DOHH2 (cell line): ENCODE measurements at regions not wholly inside any gene's neighbourhood (a gene's known extent, or its start where the extent isn't known, plus 50 kb on each side); places are given as distances from the start of the nearest gene placed in this dataset.

Experiments used
- H3F3A ChIP-seq: fragments of 200-600 bp; sonication (generic), shearing (Covaris generic); 2 replicates; pipeline ENCODE4 v1.6.0; 2016; ENCODE audit warnings: antibody characterized with exemption, mild to moderate bottlenecking; ENCODE audit not compliant: control insufficient read depth, insufficient read depth
- H3K27ac ChIP-seq: fragments of 200-600 bp; sonication (generic); 2 replicates; pipeline ENCODE4 v1.5.1; 2014; ENCODE audit warnings: low read depth, mild to moderate bottlenecking, low read length, moderate library complexity
- H3K27me3 ChIP-seq: fragments of 200-600 bp; sonication (generic); 2 replicates; pipeline ENCODE4 v1.6.1; 2014; ENCODE audit warnings: mild to moderate bottlenecking, low read length, mixed read lengths; ENCODE audit not compliant: control insufficient read depth
- H3K36me3 ChIP-seq: fragments of 200-600 bp; sonication (generic); 2 replicates; pipeline ENCODE4 v1.6.1; 2014; ENCODE audit warnings: mild to moderate bottlenecking, low read length, moderate library complexity, mixed read lengths; ENCODE audit not compliant: control insufficient read depth
- H3K4me1 ChIP-seq: fragments of 200-600 bp; sonication (generic); 2 replicates; pipeline ENCODE4 v1.6.1; 2014; ENCODE audit warnings: mild to moderate bottlenecking, low read length, mixed read lengths; ENCODE audit not compliant: control insufficient read depth
- H3K4me2 ChIP-seq: fragments of 200-600 bp; sonication (generic); 2 replicates; pipeline ENCODE4 v1.6.0; 2014; ENCODE audit warnings: mild to moderate bottlenecking, low read length, moderate library complexity
- H3K4me3 ChIP-seq: fragments of 200-600 bp; sonication (generic); 2 replicates; pipeline ENCODE4 v1.5.1; 2014; ENCODE audit warnings: mild to moderate bottlenecking, low read length, mixed read lengths
- H3K79me2 ChIP-seq: fragments of 200-600 bp; sonication (generic); 2 replicates; pipeline ENCODE4 v1.6.1; 2014; ENCODE audit warnings: mild to moderate bottlenecking, low read length, mixed read lengths; ENCODE audit not compliant: control insufficient read depth
- H3K9me2 ChIP-seq: fragments of 200-600 bp; sonication (generic); replicated peaks from 2 replicates; pipeline ENCODE4 v1.6.1; 2014; ENCODE audit warnings: mild to moderate bottlenecking, low read length, mixed read lengths; ENCODE audit not compliant: control insufficient read depth
- H3K9me3 ChIP-seq: fragments of 200-600 bp; sonication (generic); 2 replicates; pipeline ENCODE4 v1.6.1; 2014; ENCODE audit warnings: antibody characterized with exemption, low read length, mixed read lengths; ENCODE audit not compliant: control insufficient read depth, insufficient read depth
- H4K20me1 ChIP-seq: fragments of 200-600 bp; sonication (generic); 2 replicates; pipeline ENCODE4 v1.6.0; 2014; ENCODE audit warnings: low read depth, mild to moderate bottlenecking, antibody characterized with exemption, low read length, moderate library complexity; ENCODE audit not compliant: control insufficient read depth, insufficient read depth
- CTCF ChIP-seq: fragments of 200-600 bp; sonication (generic); IDR thresholded peaks from one replicate; pipeline ENCODE4 v1.5.1; 2014; ENCODE audit warnings: antibody characterized with exemption, mild to moderate bottlenecking, low read depth, low read length; ENCODE audit not compliant: poor library complexity, severe bottlenecking
- EZH2phosphoT487 ChIP-seq: fragments of 200-600 bp; sonication (generic); IDR thresholded peaks from 2 replicates; pipeline ENCODE4 v1.6.1; 2017; ENCODE audit warnings: borderline replicate concordance, mild to moderate bottlenecking, antibody characterized with exemption, low read length, moderate library complexity, mixed read lengths

- H3K36me3 ChIP-seq, result no peaks in the 10 kb centered on the region
- H3K9me3 ChIP-seq, result no peaks in the 10 kb centered on the region
- H3K4me2 ChIP-seq, result no peak overlapping the region
- no peaks in the 10 kb centered on the region for H3F3A ChIP-seq
- H3K4me1 ChIP-seq, result no peaks in the 10 kb centered on the region
- no peaks in the 10 kb centered on the region for H3K27me3 ChIP-seq
- no peaks in the 10 kb centered on the region for H4K20me1 ChIP-seq
- H3K9me2 ChIP-seq, result no peaks in the 10 kb centered on the region
- H3K27ac ChIP-seq, result no peak overlapping the region
- H3K79me2 ChIP-seq, result no peaks in the 10 kb centered on the region
- TF ChIP-seq CTCF, result no peak
- TF ChIP-seq EZH2phosphoT487, result no peak
- no peak overlapping the region for H3K4me3 ChIP-seq
Observed at GRCh38 chr7:21149809-21150208, 278.1 kb upstream of the SP4 start.

GRCh38 chr7:21154614-21155013 lies 273.3 kb upstream of the SP4 start:
- Histone ChIP-seq H3K9me3 (no peaks in the 10 kb centered on the region), H3K27me3 (no peaks in the 10 kb centered on the region), H3K4me1 (no peaks in the 10 kb centered on the region), H3K4me3 (no peak overlapping the region), H3K9me2 (no peaks in the 10 kb centered on the region), H3K79me2 (no peaks in the 10 kb centered on the region), H3K27ac (no peak overlapping the region), H3F3A (no peaks in the 10 kb centered on the region), H3K36me3 (no peaks in the 10 kb centered on the region), H4K20me1 (no peaks in the 10 kb centered on the region), H3K4me2 (no peak overlapping the region)
- TF ChIP-seq EZH2phosphoT487 (no peak), CTCF (no peak)

- TF ChIP-seq EZH2phosphoT487 (no peak), CTCF (no peak)
- Histone ChIP-seq H4K20me1 (no peaks in the 10 kb centered on the region), H3K79me2 (no peaks in the 10 kb centered on the region), H3K36me3 (no peaks in the 10 kb centered on the region), H3K4me2 (no peak overlapping the region), H3K9me3 (no peaks in the 10 kb centered on the region), H3K4me1 (no peaks in the 10 kb centered on the region), H3K27ac (no peak overlapping the region), H3F3A (no peaks in the 10 kb centered on the region), H3K4me3 (no peak overlapping the region), H3K9me2 (no peaks in the 10 kb centered on the region), H3K27me3 (no peaks in the 10 kb centered on the region)
Observed at GRCh38 chr7:21159506-21159905, 268.4 kb upstream of the SP4 start.

DNA sequence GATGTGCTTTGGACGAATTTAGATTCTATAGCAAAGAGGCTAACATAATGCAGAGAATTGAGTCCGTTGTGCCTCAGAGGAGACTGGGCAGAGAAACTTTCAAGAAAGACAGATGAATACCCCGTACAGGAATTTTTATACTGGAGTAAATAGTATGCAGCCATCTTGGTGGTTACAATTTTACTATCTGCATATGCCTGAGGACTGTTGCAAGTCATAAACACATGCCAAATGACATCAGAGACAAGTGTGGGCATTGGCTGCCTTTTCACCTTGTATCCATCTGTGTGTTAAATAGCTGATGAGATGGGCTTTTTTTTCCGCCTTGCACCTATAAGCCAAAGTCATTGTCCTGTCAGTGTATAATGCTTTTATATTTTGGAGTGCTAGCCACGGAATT lies 267.5 kb upstream of the SP4 start:
- H3K4me3 ChIP-seq, result no peak overlapping the region
- no peaks in the 10 kb centered on the region for H4K20me1 ChIP-seq
- no peak overlapping the region for H3K4me2 ChIP-seq
- H3K4me1 ChIP-seq, result no peaks in the 10 kb centered on the region
- no peaks in the 10 kb centered on the region for H3K79me2 ChIP-seq
- H3K36me3 ChIP-seq, result no peaks in the 10 kb centered on the region
- H3K9me2 ChIP-seq, result no peaks in the 10 kb centered on the region
- no peaks in the 10 kb centered on the region for H3K27me3 ChIP-seq
- no peaks in the 10 kb centered on the region for H3F3A ChIP-seq
- H3K9me3 ChIP-seq, result no peaks in the 10 kb centered on the region
- H3K27ac ChIP-seq, result no peak overlapping the region
- TF ChIP-seq EZH2phosphoT487 (no peak), CTCF (no peak)
